HG02610 (cell line): ENCODE measurements at regions not wholly inside any gene's neighbourhood (a gene's known extent, or its start where the extent isn't known, plus 50 kb on each side); places are given as distances from the start of the nearest gene placed in this dataset.

Experiments used
- ATAC-seq: cut with Tn5 transposase; IDR thresholded peaks from one replicate; pipeline ENCODE4 v1.9.1; 2021; ENCODE audit warnings: mild to moderate bottlenecking, moderate library complexity; ENCODE audit not compliant: unreplicated experiment

GRCh38 chr16:27123795-27124409 lies 57.2 kb downstream of the C16orf82 start:
- no peak for ATAC-seq

GRCh38 chr16:27127308-27127707 lies 60.6 kb downstream of the C16orf82 start:
- ATAC-seq = no peak

- no peak for ATAC-seq
Observed at GRCh38 chr16:27129401-27129800, 62.7 kb downstream of the C16orf82 start.

- no peak for ATAC-seq
Observed at GRCh38 chr16:27138257-27138656, 65.1 kb upstream of the KDM8 start.

- no peak for ATAC-seq
Observed at GRCh38 chr16:27145630-27146029, 57.7 kb upstream of the KDM8 start.

GRCh38 chr16:27149986-27150385 lies 53.3 kb upstream of the KDM8 start:
- peak; percentile 65 for ATAC-seq

GRCh38 chr16:27152121-27152520 lies 51.2 kb upstream of the KDM8 start:
- ATAC-seq = no peak

GRCh38 chr16:27152801-27153200 lies 50.5 kb upstream of the KDM8 start:
- no peak for ATAC-seq
